ENCODE measurements at regions not wholly inside any gene's neighbourhood (a gene's known extent, or its start where the extent isn't known, plus 50 kb on each side); places are given as distances from the start of the nearest gene placed in this dataset.

- POLR2A ChIA-PET = no interaction called here
- peaks cover 0 to 7% (median 3%) of the 10 kb centered on the region in 3 donors for H3K36me3 Mint-ChIP-seq
- DNase-seq (peak in 8 of 10 donors; percentile 22 to 72 (median 38)), ATAC-seq (peak; percentile 39 to 44)
- no peaks in the 10 kb centered on the region for H3K9me3 Mint-ChIP-seq
- no peak overlapping the region for H3K27ac Mint-ChIP-seq
- peaks cover 8 to 32% (median 24%) of the 10 kb centered on the region in 4 donors for H3K4me1 Mint-ChIP-seq
- H3K27me3 Mint-ChIP-seq = peaks cover 16 to 57% (median 22%) of the 10 kb centered on the region in 5 donors
- H3K4me3 Mint-ChIP-seq = peak overlapping the region; percentile 61 to 83 (median 70)
Measured at GRCh38 chr17:81345228-81346089, 49.8 kb upstream of the BAHCC1 start.
